ENCODE measurements at regions not wholly inside any gene's neighbourhood (a gene's known extent, or its start where the extent isn't known, plus 50 kb on each side); places are given as distances from the start of the nearest gene placed in this dataset.

GRCh38 chr16:85254921-85255320 is 142.6 kb upstream of the CIBAR2 start:
- TF ChIP-seq CTCF (IDR thresholded peaks at IDR 0.05; ENCODE audit: poor library complexity, severe bottlenecking) = no peak
- no peak for TF ChIP-seq TAF1 (IDR thresholded peaks at IDR 0.05; ENCODE audit: low read depth)
- TF ChIP-seq POLR2AphosphoS5 (IDR thresholded peaks at IDR 0.05) = no peak
- no peak for TF ChIP-seq EZH2 (IDR thresholded peaks at IDR 0.05; ENCODE audit: borderline replicate concordance, insufficient read depth, low read length, poor library complexity, severe bottlenecking)
- TF ChIP-seq REST (IDR thresholded peaks at IDR 0.05; ENCODE audit: borderline replicate concordance) = no peak
- no peak for TF ChIP-seq EP300 (conservative IDR thresholded peaks at IDR 0.05; ENCODE audit: poor library complexity, severe bottlenecking)
- no peak for TF ChIP-seq SMC3 (conservative IDR thresholded peaks at IDR 0.05; ENCODE audit: poor library complexity)
- TF ChIP-seq MXI1 (conservative IDR thresholded peaks at IDR 0.05; ENCODE audit: poor library complexity, severe bottlenecking) = no peak
- no peak for TF ChIP-seq RAD21 (conservative IDR thresholded peaks at IDR 0.05)
